Effector CD8-positive, alpha-beta T cell (primary cell): ENCODE measurements at regions not wholly inside any gene's neighbourhood (a gene's known extent, or its start where the extent isn't known, plus 50 kb on each side); places are given as distances from the start of the nearest gene placed in this dataset.
A peak's percentile ranks its signal among the peaks of the same experiment; 100 is the strongest.

Source experiments
- DNase-seq: peaks from one replicate; lab custom pipeline; 2025; lab: John Stamatoyannopoulos, UW

DNA sequence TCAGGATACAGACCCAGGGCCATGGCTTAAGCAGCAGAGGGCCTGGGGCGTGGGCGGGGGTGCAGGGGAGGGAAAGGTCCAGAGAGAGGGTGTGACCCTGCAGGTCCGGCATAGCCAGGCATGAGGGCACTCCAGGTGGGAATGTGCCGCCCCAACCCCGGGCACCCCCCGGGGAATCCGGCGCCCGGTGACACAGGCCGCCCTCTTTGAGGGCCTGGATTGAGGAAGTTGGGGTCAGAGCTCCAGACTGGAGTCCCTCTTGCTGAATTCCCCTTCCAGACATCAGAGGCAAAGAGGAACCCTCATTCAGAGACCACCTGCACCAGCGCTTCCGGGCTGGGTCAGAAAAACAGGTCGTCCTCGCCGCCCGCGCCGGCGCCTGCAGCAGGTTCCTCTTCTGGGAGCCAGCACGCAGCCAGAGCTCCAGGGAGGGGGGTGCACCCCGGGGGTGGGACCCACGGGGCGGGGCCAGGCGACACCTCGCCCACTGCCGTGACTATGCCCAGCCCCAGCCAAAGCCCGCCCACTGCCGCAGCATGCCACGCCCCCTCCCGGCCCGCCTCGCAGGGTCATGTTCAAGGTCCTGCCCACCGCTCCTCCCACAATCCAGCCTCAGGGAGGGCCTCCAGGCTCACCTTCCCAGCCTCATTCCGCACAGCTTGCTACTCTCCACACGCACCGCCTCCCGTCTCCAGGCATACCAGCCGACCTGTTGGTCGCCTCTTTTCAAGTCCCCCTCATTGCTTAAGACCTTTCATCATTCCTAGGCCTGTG, 98.3 kb upstream of the ID2 start:
- DNase-seq, result peak; percentile 67

- DNase-seq, result no peak
Measured at GRCh38 chr2:8584174-8585066, 97.4 kb upstream of the ID2 start.

- no peak for DNase-seq
Measured at GRCh38 chr2:8586457-8587051, 95.3 kb upstream of the ID2 start.

GRCh38 chr2:8587251-8587791, 94.5 kb upstream of the ID2 start:
- DNase-seq, result no peak

DNA sequence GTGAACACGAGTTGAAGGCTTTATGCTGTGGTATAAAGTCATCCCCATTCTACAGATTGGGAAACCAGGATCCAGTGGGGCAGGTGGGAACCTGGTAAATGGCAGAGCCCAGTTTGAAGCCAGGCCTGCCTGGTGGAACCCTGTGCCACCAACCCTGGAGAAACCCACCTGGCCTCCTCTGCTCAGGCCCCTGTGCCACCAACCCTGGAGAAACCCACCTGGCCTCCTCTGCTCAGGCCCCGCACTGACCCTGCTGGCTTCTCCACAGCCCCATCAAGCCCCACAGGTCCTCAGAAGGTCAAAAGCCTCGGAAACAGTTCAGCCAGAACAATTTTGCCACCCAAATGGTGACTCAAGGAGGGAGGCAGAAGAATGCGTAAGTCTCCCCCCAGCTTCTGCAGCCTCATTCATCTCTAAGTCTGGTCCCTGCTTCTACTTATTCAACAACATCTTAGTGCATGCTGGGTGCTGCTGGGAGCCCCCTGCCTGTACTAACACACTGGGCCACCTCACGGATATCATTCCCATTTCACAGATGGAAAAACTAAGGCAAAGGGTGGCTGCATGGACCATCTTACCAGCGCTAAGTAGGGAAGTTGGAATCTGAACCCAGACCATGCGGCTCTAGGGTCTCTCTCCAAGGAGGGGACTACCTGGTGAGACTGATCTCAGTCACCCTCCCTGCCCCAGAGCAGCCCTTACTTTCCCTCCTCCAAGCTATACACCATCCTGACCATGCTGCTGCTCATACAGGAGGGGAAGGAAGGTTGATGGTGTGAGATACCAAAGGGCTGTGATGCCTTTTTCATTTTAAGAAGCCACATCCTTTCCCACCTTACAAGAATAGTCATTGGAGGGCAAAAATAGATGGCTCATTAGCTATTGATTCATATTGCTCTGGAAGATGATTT, 93.7 kb upstream of the ID2 start:
- no peak for DNase-seq

DNA sequence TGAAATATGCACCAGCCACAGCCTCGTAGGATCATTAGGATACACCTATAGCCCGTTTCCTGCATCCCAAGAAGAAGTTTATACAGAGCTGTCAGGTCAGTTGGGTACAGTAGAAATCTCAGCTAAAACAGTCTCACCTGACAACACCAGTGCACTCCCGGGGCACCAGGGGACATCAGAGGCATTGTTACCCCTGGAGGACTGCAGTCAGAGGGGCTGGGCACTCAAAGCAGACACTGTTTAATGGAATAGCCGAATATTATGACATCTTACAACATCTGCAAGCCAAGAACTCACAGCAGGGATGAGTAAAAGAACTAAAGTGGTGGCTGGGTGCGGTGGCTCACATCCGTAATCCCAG, 93.0 kb upstream of the ID2 start:
- no peak for DNase-seq

DNA sequence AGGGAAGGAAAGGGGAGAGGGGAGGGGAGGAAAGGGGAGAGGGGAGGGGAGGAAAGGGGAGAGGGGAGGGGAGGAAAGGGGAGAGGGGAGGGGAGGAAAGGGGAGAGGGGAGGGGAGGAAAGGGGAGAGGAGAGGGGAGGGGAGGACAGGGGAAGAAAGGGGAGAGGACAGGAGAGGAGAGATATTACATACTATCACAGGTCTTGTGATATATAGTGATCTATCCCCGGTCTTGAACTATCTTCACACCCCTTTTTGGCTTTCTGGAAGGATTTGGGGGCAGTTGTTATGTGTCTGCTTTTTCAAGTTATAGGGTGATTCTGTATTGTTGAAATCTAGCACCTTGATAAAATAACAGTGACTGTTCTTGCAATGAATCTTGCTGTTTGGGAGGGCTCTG, 92.1 kb upstream of the ID2 start:
- DNase-seq, result no peak

DNA sequence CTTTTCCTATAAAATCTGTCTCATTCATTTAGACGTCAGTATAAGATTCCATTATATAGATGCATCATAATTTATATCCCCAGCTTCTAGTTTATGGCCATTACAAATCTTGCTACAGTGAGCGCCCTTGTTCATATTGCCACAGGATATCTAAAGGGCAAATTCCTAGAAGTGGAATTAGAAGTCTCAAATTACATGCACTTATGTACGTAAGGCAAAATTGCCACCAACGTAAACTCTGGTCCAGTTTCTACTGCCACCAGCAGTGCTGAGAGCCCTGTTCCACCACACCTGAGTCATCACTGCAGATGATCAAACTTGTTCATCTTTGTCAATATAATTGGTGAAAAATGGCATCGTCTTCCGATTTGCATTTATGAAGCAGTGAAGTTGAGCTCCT, 90.9 kb upstream of the ID2 start:
- DNase-seq, result no peak

- DNase-seq, result no peak
Measured at GRCh38 chr2:8592736-8593135, 89.1 kb upstream of the ID2 start.

- DNase-seq, result no peak
Measured at GRCh38 chr2:8593243-8593642, 88.6 kb upstream of the ID2 start.

DNA sequence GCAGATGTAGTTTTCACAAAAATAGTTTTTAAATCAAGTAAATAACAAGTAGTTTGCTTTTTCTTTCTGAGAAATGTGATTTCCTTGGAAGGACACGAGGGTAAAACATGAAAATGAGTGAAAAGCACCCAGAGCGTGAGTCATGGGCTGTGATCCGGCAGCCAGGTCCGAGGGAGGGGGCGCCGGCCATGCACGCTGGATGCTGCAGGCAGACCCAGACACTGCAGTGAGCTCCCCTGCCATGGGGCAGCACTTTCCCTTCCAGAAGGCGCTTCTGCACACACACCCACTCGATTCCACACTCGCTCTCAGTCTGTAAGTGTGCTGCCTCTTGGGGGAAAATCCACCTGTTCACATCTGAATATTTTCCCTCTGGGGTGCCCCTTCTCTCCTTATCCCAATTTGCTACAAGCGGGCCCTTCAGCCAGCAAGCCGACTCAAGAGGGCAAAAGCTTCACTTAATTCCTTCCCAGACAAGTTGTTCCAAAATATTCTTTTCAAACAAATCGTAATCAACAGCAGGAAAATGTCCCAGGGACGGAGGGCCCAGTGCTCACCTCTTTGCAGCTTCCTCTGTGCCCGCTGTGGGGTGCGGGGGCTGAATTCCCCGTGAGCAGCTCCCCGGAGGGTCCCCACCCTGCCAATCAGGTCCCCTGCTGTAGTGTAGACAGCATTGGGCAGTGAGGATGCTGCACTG, 87.0 kb upstream of the ID2 start:
- DNase-seq, result no peak

- DNase-seq, result no peak
Measured at GRCh38 chr2:8595428-8595805, 86.4 kb upstream of the ID2 start.

- no peak for DNase-seq
Measured at GRCh38 chr2:8595811-8596600, 85.8 kb upstream of the ID2 start.

GRCh38 chr2:8597094-8597493, 84.8 kb upstream of the ID2 start:
- DNase-seq, result no peak

- DNase-seq, result no peak
Measured at GRCh38 chr2:8597559-8598225, 84.2 kb upstream of the ID2 start.

- DNase-seq, result no peak
Measured at GRCh38 chr2:8598295-8599165, 83.3 kb upstream of the ID2 start.

DNA sequence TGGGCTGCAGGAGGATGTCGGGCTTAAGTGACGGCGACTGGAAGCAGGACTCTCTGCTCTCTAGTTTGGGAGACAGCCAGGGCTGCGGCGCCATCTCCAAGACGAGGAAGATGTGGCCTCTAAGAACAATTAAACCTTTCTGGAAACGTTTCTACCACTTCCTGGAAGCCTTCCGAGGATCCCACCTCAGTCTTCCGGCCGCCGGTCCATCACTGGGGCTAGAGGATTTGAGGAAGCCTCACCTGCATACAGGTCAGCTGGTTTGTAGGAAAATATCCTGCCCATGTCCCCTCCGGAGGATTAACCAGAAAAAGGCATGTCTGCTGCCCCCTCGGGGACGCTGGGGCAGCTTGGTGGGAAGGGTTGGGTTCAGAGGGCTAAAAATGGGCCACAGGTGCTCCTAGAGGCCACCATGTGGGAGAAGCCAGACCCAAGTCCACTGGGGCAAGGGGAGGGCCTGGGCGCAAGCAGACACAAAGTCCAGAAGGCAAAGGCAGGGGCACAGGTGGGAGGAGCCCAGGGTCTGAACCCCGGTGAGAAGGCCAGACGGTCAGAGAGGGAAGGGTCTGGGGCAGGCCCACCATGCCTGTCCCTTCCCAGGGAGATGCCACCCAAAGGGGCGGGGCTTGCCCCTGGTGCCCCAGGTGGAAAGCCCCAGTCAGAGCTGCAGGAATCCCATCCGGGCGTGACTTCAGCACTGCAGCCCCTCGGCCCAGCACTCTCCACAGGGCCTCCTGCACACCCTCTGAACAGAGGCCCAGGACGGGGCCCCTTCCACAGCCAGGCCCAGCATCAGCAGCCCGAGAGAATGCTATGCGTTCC, 82.2 kb upstream of the ID2 start:
- DNase-seq, result no peak

DNA sequence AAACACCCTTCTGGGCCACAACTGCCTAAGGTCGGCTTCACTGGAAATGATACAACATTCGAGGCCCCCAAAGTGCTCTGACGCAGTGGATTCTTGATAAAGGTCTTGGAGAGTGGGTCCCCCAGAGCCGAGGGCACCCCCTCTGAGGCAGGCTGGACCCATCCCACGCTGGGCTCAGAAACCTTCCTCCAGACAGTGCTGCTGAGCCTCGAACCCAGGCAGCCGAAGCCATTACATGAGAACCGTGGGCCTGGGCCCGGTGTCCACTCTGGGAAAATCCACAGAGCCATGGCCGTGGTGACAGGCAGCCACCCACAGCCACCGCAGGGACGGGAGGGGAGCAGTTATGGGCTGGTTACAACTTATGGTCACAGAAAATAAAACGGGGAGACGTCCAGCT, 81.4 kb upstream of the ID2 start:
- no peak for DNase-seq
